ENCODE measurements at regions not wholly inside any gene's neighbourhood (a gene's known extent, or its start where the extent isn't known, plus 50 kb on each side); places are given as distances from the start of the nearest gene placed in this dataset.

DNA sequence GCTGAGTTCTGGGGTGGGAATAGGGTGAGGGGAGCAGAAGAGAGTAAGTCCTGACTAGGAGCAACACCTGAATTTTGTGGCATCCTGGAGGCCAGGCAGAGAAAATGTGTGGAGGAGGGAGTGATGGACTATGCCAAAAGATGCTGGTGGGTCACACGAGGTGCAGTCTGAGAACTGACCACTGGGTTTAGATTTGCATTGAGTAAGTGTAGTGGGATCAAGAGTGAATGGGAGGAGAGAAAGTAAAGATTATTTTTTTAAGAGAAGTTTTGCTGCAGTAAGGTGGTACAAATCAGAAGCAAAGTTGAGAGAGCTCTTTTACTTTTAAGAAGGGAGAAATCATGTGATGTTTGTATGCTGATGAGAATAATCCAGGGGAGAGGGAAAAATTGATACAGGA lies 405.1 kb downstream of the DLEU7 start:
- no peak for TF ChIP-seq EZH2phosphoT487 (IDR thresholded peaks at IDR 0.05; ENCODE audit: insufficient read depth, low read depth)
- TF ChIP-seq EZH2 (IDR thresholded peaks at IDR 0.05; ENCODE audit: insufficient read depth, poor library complexity, severe bottlenecking) = no peak
- Histone ChIP-seq H3K27ac (no peak overlapping the region), H3K27me3 (replicated peaks; ENCODE audit: insufficient read depth) (no peaks in the 10 kb centered on the region), H3K79me2 (ENCODE audit: insufficient read depth) (no peaks in the 10 kb centered on the region), H3K9ac (no peak overlapping the region), H3K4me3 (no peak overlapping the region), H3K9me3 (ENCODE audit: low read depth) (no peaks in the 10 kb centered on the region), H3K4me2 (ENCODE audit: unreplicated experiment) (no peak overlapping the region), H2AFZ (no peak overlapping the region), H3F3A (ENCODE audit: insufficient read depth) (peaks cover 5% of the 10 kb centered on the region; the same call in 1 of the 2 replicates), H4K20me1 (ENCODE audit: insufficient read depth) (no peaks in the 10 kb centered on the region), H3K4me1 (ENCODE audit: insufficient read depth) (peaks cover 17% of the 10 kb centered on the region; the same call in 1 of the 2 replicates), H3K36me3 (ENCODE audit: low read depth) (no peaks in the 10 kb centered on the region), H3K9me2 (ENCODE audit: insufficient read depth) (no peaks in the 10 kb centered on the region)
- in situ Hi-C loops (cut with MboI) = no loop called here
- 84 to 100% methylated on average over 1 of the region's 1 CpG for WGBS, 2 experiments (ENCODE audit: low coverage in 1 of 2, low lambda C conversion rate in 2 of 2, missing lambda C conversion rate in 2 of 2)
- DNase-seq = no peak

DNA sequence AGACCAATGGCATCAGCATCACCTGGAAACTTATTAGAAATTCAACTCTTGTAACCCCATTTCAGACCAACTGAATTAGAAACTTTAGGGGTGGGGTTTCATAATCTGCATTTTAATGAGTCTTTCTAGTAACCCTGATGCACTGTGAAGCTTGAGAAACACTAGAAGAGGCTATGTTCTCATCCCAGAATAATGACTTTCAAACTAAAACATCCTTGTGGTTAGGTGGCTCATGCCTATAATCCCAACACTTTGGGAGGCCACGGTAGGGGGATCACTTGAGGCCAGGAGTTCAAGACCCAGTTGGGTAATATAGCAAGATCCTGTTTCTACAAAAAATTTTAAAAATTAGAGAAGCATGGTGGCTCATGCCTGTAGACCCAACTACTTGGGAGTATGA lies 402.4 kb downstream of the DLEU7 start:
- no peaks in the 10 kb centered on the region for H3K9me3 ChIP-seq (ENCODE audit: low read depth)
- no peaks in the 10 kb centered on the region for H3K9me2 ChIP-seq (ENCODE audit: insufficient read depth)
- H3K27me3 ChIP-seq (replicated peaks; ENCODE audit: insufficient read depth) = no peaks in the 10 kb centered on the region
- H3K4me3 ChIP-seq = no peak overlapping the region
- H3K4me2 ChIP-seq (ENCODE audit: unreplicated experiment) = no peak overlapping the region
- H3F3A ChIP-seq (ENCODE audit: insufficient read depth) = peaks cover 5% of the 10 kb centered on the region; the same call in 1 of the 2 replicates
- no peak overlapping the region for H3K9ac ChIP-seq
- in situ Hi-C loops (cut with MboI) = no loop called here
- no peak overlapping the region for H2AFZ ChIP-seq
- no peaks in the 10 kb centered on the region for H4K20me1 ChIP-seq (ENCODE audit: insufficient read depth)
- DNase-seq = peak; percentile 40
- TF ChIP-seq EZH2phosphoT487 (IDR thresholded peaks at IDR 0.05; ENCODE audit: insufficient read depth, low read depth) (no peak), EZH2 (IDR thresholded peaks at IDR 0.05; ENCODE audit: insufficient read depth, poor library complexity, severe bottlenecking) (no peak)
- H3K79me2 ChIP-seq (ENCODE audit: insufficient read depth) = no peaks in the 10 kb centered on the region
- H3K4me1 ChIP-seq (ENCODE audit: insufficient read depth) = peaks cover 17% of the 10 kb centered on the region; the same call in 1 of the 2 replicates
- H3K27ac ChIP-seq = no peak overlapping the region
- 38 to 42% methylated on average over 1 of the region's 1 CpG for WGBS, 2 experiments (ENCODE audit: low coverage in 1 of 2, low lambda C conversion rate in 2 of 2, missing lambda C conversion rate in 2 of 2)
- H3K36me3 ChIP-seq (ENCODE audit: low read depth) = no peaks in the 10 kb centered on the region

- Histone ChIP-seq H3K9ac (no peak overlapping the region), H3K27ac (no peak overlapping the region), H3K9me3 (ENCODE audit: low read depth) (no peaks in the 10 kb centered on the region), H4K20me1 (ENCODE audit: insufficient read depth) (no peaks in the 10 kb centered on the region), H3F3A (ENCODE audit: insufficient read depth) (peaks cover 5% of the 10 kb centered on the region; the same call in 1 of the 2 replicates), H3K4me2 (ENCODE audit: unreplicated experiment) (no peak overlapping the region), H3K4me1 (ENCODE audit: insufficient read depth) (peaks cover 8% of the 10 kb centered on the region; the same call in 1 of the 2 replicates), H3K9me2 (ENCODE audit: insufficient read depth) (no peaks in the 10 kb centered on the region), H3K27me3 (replicated peaks; ENCODE audit: insufficient read depth) (no peaks in the 10 kb centered on the region), H3K4me3 (no peak overlapping the region), H3K79me2 (ENCODE audit: insufficient read depth) (no peaks in the 10 kb centered on the region), H3K36me3 (ENCODE audit: low read depth) (no peaks in the 10 kb centered on the region), H2AFZ (no peak overlapping the region)
- no peak for TF ChIP-seq EZH2phosphoT487 (IDR thresholded peaks at IDR 0.05; ENCODE audit: insufficient read depth, low read depth)
- no peak for TF ChIP-seq EZH2 (IDR thresholded peaks at IDR 0.05; ENCODE audit: insufficient read depth, poor library complexity, severe bottlenecking)
- in situ Hi-C loops (cut with MboI) = no loop called here
- 15 to 16% methylated on average over 5 of the region's 5 CpGs for WGBS, 2 experiments (ENCODE audit: low coverage in 1 of 2, low lambda C conversion rate in 2 of 2, missing lambda C conversion rate in 2 of 2)
- no peak for DNase-seq
Observed at GRCh38 chr13:50444726-50445125, 398.8 kb downstream of the DLEU7 start.

- no peak for TF ChIP-seq EZH2 (IDR thresholded peaks at IDR 0.05; ENCODE audit: insufficient read depth, poor library complexity, severe bottlenecking)
- TF ChIP-seq EZH2phosphoT487 (IDR thresholded peaks at IDR 0.05; ENCODE audit: insufficient read depth, low read depth) = no peak
- WGBS, 2 experiments (ENCODE audit: low coverage in 1 of 2, low lambda C conversion rate in 2 of 2, missing lambda C conversion rate in 2 of 2) = 90 to 97% methylated on average over 1 of the region's 1 CpG
Observed at GRCh38 chr13:50446611-50447010, 396.9 kb downstream of the DLEU7 start.

More at GRCh38 chr13:50446611-50447010, 396.9 kb downstream of the DLEU7 start:
- no peak overlapping the region for H3K27ac ChIP-seq
- no peaks in the 10 kb centered on the region for H4K20me1 ChIP-seq (ENCODE audit: insufficient read depth)
- H3K27me3 ChIP-seq (replicated peaks; ENCODE audit: insufficient read depth) = no peaks in the 10 kb centered on the region
- no peaks in the 10 kb centered on the region for H3F3A ChIP-seq (ENCODE audit: insufficient read depth)
- H3K4me1 ChIP-seq (ENCODE audit: insufficient read depth) = no peaks in the 10 kb centered on the region
- H2AFZ ChIP-seq = no peak overlapping the region
- DNase-seq = no peak
- in situ Hi-C loops (cut with MboI) = no loop called here
- no peaks in the 10 kb centered on the region for H3K9me3 ChIP-seq (ENCODE audit: low read depth)
- no peaks in the 10 kb centered on the region for H3K79me2 ChIP-seq (ENCODE audit: insufficient read depth)
- no peak overlapping the region for H3K9ac ChIP-seq
- H3K36me3 ChIP-seq (ENCODE audit: low read depth) = no peaks in the 10 kb centered on the region
- no peak overlapping the region for H3K4me3 ChIP-seq
- no peak overlapping the region for H3K4me2 ChIP-seq (ENCODE audit: unreplicated experiment)
- no peaks in the 10 kb centered on the region for H3K9me2 ChIP-seq (ENCODE audit: insufficient read depth)

Data from GM23248 (cell line).